Activated T-cell treated with anti-CD3 and anti-CD28 coated beads, Interleukin-2, amount 50 U/mL, for 72 hours (primary cell): ENCODE measurements at regions not wholly inside any gene's neighbourhood (a gene's known extent, or its start where the extent isn't known, plus 50 kb on each side); places are given as distances from the start of the nearest gene placed in this dataset.
"Not testable (repeated sequence)": the region's sequence is repeated elsewhere in the genome, so short reads cannot be mapped to it uniquely, and the experiment has no call there.

ENCODE experiments used
- ATAC-seq, 2 donors: fragments of 150-1000 bp; cut with Tn5 transposase; replicated peaks in 1 of 2; 2 replicates each; pipeline ENCODE4 v1.10.0; 2021; ENCODE audit warnings: moderate library complexity in 2 of 2, mild to moderate bottlenecking in 1 of 2
- DNase-seq, 2 donors: peaks; one replicate each; pipeline ENCODE4 v3.0.0; 2021 to 2022; ENCODE audit warnings: mixed read lengths in 1 of 2
- H3K27ac Mint-ChIP-seq: one replicate; pipeline ENCODE4 v1.8.0; 2022; ENCODE audit warnings: mild to moderate bottlenecking, moderate library complexity, mixed read lengths
- H3K27me3 Mint-ChIP-seq: one replicate; pipeline ENCODE4 v1.8.0; 2022; ENCODE audit warnings: low read depth, mixed read lengths
- H3K36me3 Mint-ChIP-seq, 2 donors: one replicate each; pipeline ENCODE4 v1.8.0; 2022; ENCODE audit warnings: mixed read lengths in 2 of 2, mild to moderate bottlenecking in 1 of 2; ENCODE audit not compliant: insufficient read depth in 2 of 2
- H3K4me1 Mint-ChIP-seq: one replicate; pipeline ENCODE4 v1.8.0; 2022; ENCODE audit warnings: low read depth, mixed read lengths
- H3K4me3 Mint-ChIP-seq, 2 donors: one replicate each; pipeline ENCODE4 v1.8.0; 2022; ENCODE audit warnings: mild to moderate bottlenecking in 2 of 2, mixed read lengths in 2 of 2, moderate library complexity in 2 of 2
- H3K9me3 Mint-ChIP-seq, 2 donors: one replicate each; pipeline ENCODE4 v1.8.0; 2022; ENCODE audit warnings: mixed read lengths in 2 of 2

DNA sequence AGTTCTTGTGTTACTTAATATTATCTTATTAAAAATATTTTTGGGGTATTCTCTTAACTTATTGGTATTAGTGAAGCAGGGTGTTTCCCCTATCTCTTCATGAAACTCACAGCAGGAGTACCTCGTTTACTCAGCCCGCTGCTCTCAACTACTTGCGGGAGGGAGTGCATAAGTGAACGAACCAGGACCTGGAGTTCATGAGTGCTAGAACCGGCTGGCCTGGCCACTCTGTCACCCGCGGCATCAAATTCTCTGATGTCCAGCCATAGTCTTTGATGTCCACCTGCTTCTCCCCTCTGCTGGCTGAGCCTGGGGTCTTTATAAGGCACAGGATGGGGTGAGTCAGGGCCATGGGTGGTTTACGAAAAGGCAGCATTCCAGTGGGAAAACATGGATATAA, 216.7 kb upstream of the ANO5 start:
- peaks cover 0 to 11% of the 10 kb centered on the region in 2 donors for H3K9me3 Mint-ChIP-seq
- H3K27ac Mint-ChIP-seq, result no peak overlapping the region
- no peaks in the 10 kb centered on the region for H3K4me1 Mint-ChIP-seq
- H3K4me3 Mint-ChIP-seq, result no peak overlapping the region
- H3K36me3 Mint-ChIP-seq, result no peaks in the 10 kb centered on the region
- ATAC-seq, result no peak
- no peak for DNase-seq
- no peaks in the 10 kb centered on the region for H3K27me3 Mint-ChIP-seq

DNA sequence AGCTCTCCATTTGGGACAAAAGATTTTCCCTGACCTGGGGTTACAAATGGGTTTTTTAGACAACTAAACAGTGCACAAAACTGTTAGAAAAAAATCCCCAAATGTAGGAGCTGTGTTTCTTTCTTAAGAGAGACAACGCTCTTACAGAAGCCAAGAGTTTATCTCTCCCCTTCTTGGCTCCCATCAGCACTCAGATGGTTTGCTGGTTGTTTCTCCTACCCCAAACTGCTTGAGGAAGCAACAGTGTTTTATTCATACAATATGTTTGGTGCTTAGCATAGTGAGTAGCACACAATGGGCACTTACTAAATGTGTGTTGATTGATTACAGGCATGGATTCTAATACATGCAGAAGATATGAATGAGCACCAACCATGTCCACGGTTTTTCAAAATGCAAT, 209.5 kb upstream of the ANO5 start:
- ATAC-seq (no peak), DNase-seq (no peak)
- no peaks in the 10 kb centered on the region for H3K4me1 Mint-ChIP-seq
- no peak overlapping the region for H3K27ac Mint-ChIP-seq
- no peaks in the 10 kb centered on the region for H3K27me3 Mint-ChIP-seq
- H3K36me3 Mint-ChIP-seq, result no peaks in the 10 kb centered on the region
- no peak overlapping the region for H3K4me3 Mint-ChIP-seq
- peaks cover 0 to 5% of the 10 kb centered on the region in 2 donors for H3K9me3 Mint-ChIP-seq

DNA sequence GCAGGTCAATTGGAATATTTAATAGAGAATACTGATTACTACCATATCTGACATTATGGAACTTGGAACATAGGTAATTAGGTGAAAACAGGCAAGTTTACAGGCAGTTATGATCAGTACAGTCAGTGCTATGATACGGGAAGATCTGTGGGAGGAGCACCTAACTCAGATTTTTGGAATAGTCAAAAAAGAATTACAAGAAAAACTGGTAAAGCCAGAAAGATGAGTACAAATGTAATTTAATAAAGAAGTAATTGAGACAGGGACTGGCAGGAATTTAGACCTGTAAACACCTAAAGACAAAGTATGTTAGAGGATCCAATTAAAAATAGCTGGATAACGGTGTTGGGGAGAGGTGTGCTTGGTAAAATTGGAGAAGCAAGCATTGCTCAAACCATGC, 206.5 kb upstream of the ANO5 start:
- DNase-seq (no peak), ATAC-seq (no peak)
- H3K4me3 Mint-ChIP-seq, result no peak overlapping the region
- peaks cover 1 to 5% of the 10 kb centered on the region in 2 donors for H3K9me3 Mint-ChIP-seq
- no peak overlapping the region for H3K27ac Mint-ChIP-seq
- H3K27me3 Mint-ChIP-seq, result no peaks in the 10 kb centered on the region
- H3K36me3 Mint-ChIP-seq, result no peaks in the 10 kb centered on the region
- H3K4me1 Mint-ChIP-seq, result no peaks in the 10 kb centered on the region

DNA sequence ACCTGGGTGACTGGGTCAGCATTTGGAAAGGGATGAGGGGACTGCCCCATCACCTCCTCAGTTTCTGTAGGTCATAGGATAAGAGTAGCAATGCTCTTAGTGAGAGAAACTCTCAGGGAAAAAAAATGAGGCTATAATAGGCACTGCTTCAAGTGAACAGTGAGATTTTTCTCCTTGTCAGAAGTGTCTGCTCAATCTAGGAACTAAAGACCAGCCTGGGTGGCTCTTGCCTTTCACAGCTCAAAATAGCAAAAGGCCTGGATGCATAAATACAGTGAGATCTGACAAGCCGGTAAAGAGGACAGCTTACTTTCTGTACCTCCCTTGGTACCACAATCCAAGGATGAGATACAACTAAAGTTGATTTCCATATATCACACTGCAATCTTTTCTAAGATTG, 205.6 kb upstream of the ANO5 start:
- no peaks in the 10 kb centered on the region for H3K27me3 Mint-ChIP-seq
- no peak for ATAC-seq
- H3K36me3 Mint-ChIP-seq, result no peaks in the 10 kb centered on the region
- H3K9me3 Mint-ChIP-seq, result peaks cover 1 to 5% of the 10 kb centered on the region in 2 donors
- no peak for DNase-seq
- no peak overlapping the region for H3K4me3 Mint-ChIP-seq
- no peak overlapping the region for H3K27ac Mint-ChIP-seq
- H3K4me1 Mint-ChIP-seq, result no peaks in the 10 kb centered on the region

DNA sequence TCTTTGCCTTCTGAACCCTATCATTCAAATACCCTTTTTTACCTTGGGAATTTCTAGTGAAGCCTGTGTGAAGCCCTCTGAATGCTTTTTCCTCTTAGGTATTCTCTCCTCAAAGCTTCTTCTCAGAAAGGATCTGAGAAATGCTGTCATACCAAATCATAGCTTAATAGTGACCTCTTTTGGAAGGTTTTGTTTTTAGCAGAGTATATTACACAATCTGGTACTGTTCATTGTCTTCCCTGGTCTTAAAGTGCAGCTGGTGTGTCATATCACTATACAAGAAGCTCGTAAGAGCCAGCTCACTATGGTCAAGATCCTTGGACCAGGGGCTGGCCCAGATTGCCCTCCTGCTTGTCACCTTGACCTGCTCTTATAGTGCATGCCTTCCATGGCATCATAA, 204.4 kb upstream of the ANO5 start:
- no peak overlapping the region for H3K4me3 Mint-ChIP-seq
- DNase-seq (no peak), ATAC-seq (no peak)
- H3K27me3 Mint-ChIP-seq, result no peaks in the 10 kb centered on the region
- no peaks in the 10 kb centered on the region for H3K36me3 Mint-ChIP-seq
- no peaks in the 10 kb centered on the region for H3K4me1 Mint-ChIP-seq
- peaks cover 1% of the 10 kb centered on the region in 2 donors for H3K9me3 Mint-ChIP-seq
- H3K27ac Mint-ChIP-seq, result no peak overlapping the region

DNA sequence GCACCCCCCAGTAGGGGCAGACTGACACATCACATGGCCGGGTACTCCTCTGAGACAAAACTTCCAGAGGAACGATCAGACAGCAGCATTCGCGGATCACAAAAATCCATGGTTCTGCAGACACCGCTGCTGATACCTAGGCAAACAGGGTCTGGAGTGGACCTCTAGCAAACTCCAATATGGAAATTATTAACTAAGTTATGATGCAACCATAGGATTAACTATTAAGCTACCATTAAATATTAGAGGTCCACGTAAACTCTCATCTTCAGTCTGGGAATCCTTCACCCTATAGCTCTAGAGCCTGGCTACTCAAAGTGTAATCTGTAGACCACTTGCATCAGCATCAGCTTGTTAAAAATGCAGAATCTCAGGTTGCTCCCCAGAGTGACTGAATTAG, 191.1 kb upstream of the ANO5 start:
- H3K4me3 Mint-ChIP-seq, H3K27me3 Mint-ChIP-seq, H3K36me3 Mint-ChIP-seq, ATAC-seq, H3K4me1 Mint-ChIP-seq, H3K27ac Mint-ChIP-seq, DNase-seq: not testable (repeated sequence)
- peaks cover 7 to 13% of the 10 kb centered on the region in 2 donors for H3K9me3 Mint-ChIP-seq

DNA sequence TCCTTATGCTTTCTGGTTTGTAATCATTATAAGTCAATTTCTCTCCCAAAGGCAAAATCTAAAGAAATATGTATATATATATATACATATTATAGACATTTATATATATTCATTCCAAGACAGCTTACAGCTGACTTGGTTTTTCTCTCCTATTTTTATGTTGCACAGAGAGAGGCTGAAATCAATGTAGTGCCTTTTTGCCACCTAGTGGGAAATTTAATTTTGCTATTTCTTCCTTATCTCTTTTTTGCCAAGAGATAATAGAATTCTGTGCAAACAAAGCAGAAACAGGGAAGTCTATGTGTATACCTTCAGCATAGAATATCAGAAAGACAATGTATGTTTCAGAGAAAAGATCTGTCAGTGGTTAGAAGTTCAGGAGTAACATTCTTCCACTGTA, 186.0 kb upstream of the ANO5 start:
- Mint-ChIP-seq H3K27me3 (no peaks in the 10 kb centered on the region), H3K4me1 (no peaks in the 10 kb centered on the region), H3K4me3 (no peak overlapping the region), H3K36me3 (no peaks in the 10 kb centered on the region), H3K27ac (no peak overlapping the region), H3K9me3 (peaks cover 4 to 5% of the 10 kb centered on the region in 2 donors)
- DNase-seq (no peak), ATAC-seq (no peak)

DNA sequence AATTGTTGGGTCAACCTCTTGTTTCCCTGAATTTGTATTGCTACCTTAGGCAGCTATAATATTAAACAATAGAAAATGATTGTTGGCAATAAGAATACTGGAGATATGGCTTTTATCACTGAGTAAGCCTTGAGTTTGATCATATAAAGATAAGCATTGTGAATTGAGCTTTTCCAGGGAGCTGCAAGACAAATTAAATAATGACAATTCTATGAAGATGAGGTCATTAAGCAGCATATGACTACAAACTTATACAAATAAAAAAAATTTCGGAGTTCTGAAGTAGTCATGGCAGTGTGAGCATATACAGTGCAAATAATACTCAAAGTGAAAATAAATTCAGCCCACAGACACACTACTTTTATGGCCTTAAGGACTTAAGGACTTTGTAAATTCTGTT, 161.1 kb upstream of the ANO5 start:
- no peaks in the 10 kb centered on the region for H3K27me3 Mint-ChIP-seq
- peaks cover 9 to 15% of the 10 kb centered on the region in 2 donors for H3K9me3 Mint-ChIP-seq
- ATAC-seq (no peak), DNase-seq (no peak)
- no peak overlapping the region for H3K27ac Mint-ChIP-seq
- H3K36me3 Mint-ChIP-seq, result no peaks in the 10 kb centered on the region
- H3K4me3 Mint-ChIP-seq, result no peak overlapping the region
- no peaks in the 10 kb centered on the region for H3K4me1 Mint-ChIP-seq

DNA sequence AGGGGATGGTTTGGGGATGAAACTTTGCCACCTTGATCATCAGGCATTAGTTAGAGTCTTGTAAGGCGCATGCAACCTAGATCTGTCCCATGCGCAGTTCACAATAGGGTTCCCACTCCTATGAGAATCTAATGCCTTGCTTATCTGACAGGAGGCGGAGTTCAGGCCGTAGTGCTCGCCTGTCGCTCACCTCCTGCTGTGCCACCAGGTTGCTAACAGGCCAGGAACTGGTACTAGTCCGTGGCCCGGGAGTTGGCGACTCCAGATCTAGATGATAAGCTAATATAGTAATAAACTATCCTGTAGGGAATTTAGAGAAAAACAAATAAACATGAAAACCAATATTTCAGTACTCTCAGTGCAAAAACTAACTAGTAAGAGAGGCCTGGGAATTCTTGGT, 155.4 kb upstream of the ANO5 start:
- no peaks in the 10 kb centered on the region for H3K27me3 Mint-ChIP-seq
- no peak for ATAC-seq
- H3K9me3 Mint-ChIP-seq, result peaks cover 5% of the 10 kb centered on the region in 2 donors
- no peak overlapping the region for H3K27ac Mint-ChIP-seq
- H3K36me3 Mint-ChIP-seq, result no peaks in the 10 kb centered on the region
- no peak for DNase-seq
- no peaks in the 10 kb centered on the region for H3K4me1 Mint-ChIP-seq
- no peak overlapping the region for H3K4me3 Mint-ChIP-seq

DNA sequence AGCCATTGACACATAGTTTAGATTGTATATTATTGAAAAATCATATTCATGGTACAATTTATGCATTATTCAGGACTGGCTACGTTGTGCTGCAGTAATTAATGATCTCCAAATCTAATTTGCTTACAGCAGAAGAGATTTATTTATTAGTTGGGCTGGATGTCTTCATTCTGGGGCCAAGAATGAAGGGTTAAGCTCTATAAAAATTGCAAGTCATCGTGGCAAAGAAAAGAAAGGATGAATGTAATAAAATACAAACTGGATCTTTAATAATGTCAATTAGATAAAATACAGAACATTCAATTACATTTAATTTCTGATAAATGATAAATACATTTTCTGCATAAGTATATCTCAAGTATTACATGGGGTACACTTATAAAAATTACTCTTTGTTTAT, 151.8 kb upstream of the ANO5 start:
- Mint-ChIP-seq H3K4me3 (no peak overlapping the region), H3K27ac (no peak overlapping the region), H3K27me3 (no peaks in the 10 kb centered on the region), H3K4me1 (no peaks in the 10 kb centered on the region), H3K9me3 (peaks cover 3% of the 10 kb centered on the region in 2 donors), H3K36me3 (no peaks in the 10 kb centered on the region)
- no peak for ATAC-seq
- no peak for DNase-seq

DNA sequence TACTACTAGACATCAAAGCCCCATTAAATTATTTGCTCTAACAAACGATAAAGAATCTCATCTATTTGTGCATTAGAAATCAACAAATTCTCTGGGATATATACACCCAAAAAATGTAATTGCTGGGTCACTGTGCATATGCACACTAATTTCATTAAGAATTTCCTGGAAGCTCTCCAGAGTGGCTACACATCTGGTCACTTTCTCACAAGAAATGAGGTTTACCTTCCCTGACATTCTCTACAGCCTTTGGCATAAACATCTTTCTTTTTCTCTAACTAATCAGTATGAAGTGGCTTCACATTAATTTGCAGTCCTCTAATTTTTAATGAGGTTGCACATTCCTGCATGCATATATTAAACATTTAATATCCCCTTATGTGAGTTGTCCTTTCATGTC, 150.8 kb upstream of the ANO5 start:
- Mint-ChIP-seq H3K4me3 (no peak overlapping the region), H3K9me3 (peaks cover under 1 to 2% of the 10 kb centered on the region in 2 donors), H3K4me1 (no peaks in the 10 kb centered on the region), H3K36me3 (no peaks in the 10 kb centered on the region), H3K27ac (no peak overlapping the region), H3K27me3 (no peaks in the 10 kb centered on the region)
- no peak for ATAC-seq
- DNase-seq, result no peak

DNA sequence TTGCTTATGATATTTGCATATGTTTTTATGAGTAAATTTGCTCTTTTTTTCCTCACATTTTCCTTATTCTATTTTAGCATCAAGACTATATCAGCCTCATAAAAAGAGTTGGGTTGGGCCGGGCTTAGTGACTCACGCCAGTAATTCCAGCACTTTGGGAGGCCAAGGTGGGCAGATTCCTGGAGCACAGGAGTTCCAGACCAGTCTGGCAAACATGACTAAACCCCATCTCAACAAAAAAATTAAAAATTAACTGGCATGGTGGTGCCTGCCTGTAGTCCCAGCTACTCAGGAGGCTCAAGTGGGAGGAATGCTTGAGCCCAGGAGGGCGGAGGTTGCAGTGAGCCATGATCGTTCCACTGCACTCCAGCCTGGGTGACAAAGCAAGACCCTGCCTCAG, 148.8 kb upstream of the ANO5 start:
- Mint-ChIP-seq H3K9me3 (peaks cover 0 to 5% of the 10 kb centered on the region in 2 donors), H3K4me3 (no peak overlapping the region), H3K4me1 (no peaks in the 10 kb centered on the region), H3K36me3 (peaks cover 0 to 2% of the 10 kb centered on the region in 2 donors), H3K27ac (no peak overlapping the region), H3K27me3 (no peaks in the 10 kb centered on the region)
- ATAC-seq (no peak), DNase-seq (no peak)

DNA sequence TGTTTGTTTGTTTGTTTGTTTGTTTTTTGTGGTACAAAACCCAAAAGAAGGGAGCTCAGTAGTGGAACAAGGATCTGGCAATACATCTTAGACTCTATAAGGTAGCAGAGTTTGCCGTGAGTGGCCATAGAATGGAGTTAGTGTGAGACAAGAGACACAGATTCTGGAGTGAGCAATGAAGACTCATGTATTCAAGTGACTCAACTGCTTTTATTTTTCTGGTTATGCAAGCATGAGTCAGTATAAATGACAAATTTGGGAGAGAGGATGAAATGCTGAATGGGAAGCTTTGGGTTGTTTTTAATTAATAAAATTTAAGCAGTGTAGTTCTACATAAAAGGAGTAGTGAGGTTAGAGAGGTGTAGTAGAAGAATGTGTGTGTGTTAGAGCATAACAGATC, 143.6 kb upstream of the ANO5 start:
- Mint-ChIP-seq H3K4me1 (no peaks in the 10 kb centered on the region), H3K27me3 (no peaks in the 10 kb centered on the region), H3K27ac (no peak overlapping the region), H3K4me3 (no peak overlapping the region), H3K36me3 (peaks cover 0 to 2% of the 10 kb centered on the region in 2 donors), H3K9me3 (peaks cover 7 to 15% of the 10 kb centered on the region in 2 donors)
- DNase-seq (no peak), ATAC-seq (no peak)

DNA sequence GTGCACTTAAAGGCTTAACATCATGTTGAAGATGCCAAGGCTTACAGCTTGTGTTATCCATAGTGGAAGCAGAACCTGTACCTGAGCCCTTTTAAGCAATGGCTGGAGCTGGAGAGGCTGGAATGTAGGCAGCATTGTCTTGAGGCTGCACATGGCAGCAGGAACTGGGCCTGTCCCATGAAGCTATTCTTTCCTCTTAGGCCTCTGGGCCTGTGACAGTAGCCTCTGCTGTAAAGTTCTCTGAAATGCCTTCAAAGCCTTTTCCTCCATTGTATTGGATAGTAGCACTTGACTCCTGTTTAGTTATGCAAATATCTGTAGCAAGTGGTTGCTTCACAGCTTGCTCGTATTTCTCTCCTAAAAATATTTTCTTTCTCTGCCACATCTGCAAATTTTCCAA, 127.4 kb upstream of the ANO5 start:
- Mint-ChIP-seq H3K27ac (no peak overlapping the region), H3K4me1 (no peaks in the 10 kb centered on the region), H3K27me3 (no peaks in the 10 kb centered on the region), H3K4me3 (no peak overlapping the region), H3K36me3 (peaks cover 0 to 2% of the 10 kb centered on the region in 2 donors), H3K9me3 (peaks cover 8 to 18% of the 10 kb centered on the region in 2 donors)
- ATAC-seq (no peak), DNase-seq (no peak)
